Stimulated activated effector memory CD8-positive, alpha-beta T cell treated with anti-CD3 and anti-CD28 coated beads, Interleukin-12 subunit alpha, Interleukin-12 subunit beta, amount 100 ng/mL, for 72 hours (primary cell): ENCODE measurements at regions not wholly inside any gene's neighbourhood (a gene's known extent, or its start where the extent isn't known, plus 50 kb on each side); places are given as distances from the start of the nearest gene placed in this dataset.

Experiments
- ATAC-seq: fragments of 150-1000 bp; cut with Tn5 transposase; 2 replicates; pipeline ENCODE4 v1.10.0; 2021
- DNase-seq, 2 donors: peaks; one replicate each; pipeline ENCODE4 v3.0.0; 2021 to 2022; ENCODE audit warnings: low spot score in 2 of 2
- H3K27ac Mint-ChIP-seq: one replicate; pipeline ENCODE4 v1.8.0; 2022; ENCODE audit warnings: mild to moderate bottlenecking, mixed read lengths
- H3K36me3 Mint-ChIP-seq: one replicate; pipeline ENCODE4 v1.8.0; 2022; ENCODE audit warnings: mild to moderate bottlenecking, mixed read lengths
- H3K4me1 Mint-ChIP-seq: one replicate; pipeline ENCODE4 v1.8.0; 2022; ENCODE audit warnings: mixed read lengths
- H3K4me3 Mint-ChIP-seq: one replicate; pipeline ENCODE4 v1.8.0; 2022; ENCODE audit warnings: mild to moderate bottlenecking, mixed read lengths
- H3K9me3 Mint-ChIP-seq: one replicate; pipeline ENCODE4 v1.8.0; 2022; ENCODE audit warnings: mixed read lengths

DNA sequence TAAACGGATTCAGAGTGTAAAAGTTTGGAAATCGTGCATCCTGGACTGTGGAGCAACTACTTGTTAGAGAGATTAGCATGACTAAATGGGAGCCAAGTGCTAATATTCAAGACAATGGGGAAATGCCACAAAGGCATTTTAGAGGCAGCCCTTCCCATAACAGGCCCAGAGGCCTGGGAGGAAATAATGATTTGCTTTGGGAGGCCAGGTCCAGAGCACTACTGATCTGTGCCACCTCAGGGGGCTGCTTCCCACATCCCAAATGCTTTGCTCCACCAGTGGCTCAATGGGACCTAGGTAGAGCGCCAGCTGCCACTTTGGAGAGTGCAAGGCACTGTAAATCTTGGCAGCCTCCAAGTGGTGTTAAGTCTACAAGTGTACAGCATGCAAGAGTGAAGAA, 91.9 kb upstream of the HSF2 start:
- DNase-seq (no peak), ATAC-seq (no peak)
- Mint-ChIP-seq H3K27ac (no peak overlapping the region), H3K4me1 (no peaks in the 10 kb centered on the region), H3K4me3 (no peak overlapping the region), H3K36me3 (no peaks in the 10 kb centered on the region), H3K9me3 (peaks cover 5% of the 10 kb centered on the region)

DNA sequence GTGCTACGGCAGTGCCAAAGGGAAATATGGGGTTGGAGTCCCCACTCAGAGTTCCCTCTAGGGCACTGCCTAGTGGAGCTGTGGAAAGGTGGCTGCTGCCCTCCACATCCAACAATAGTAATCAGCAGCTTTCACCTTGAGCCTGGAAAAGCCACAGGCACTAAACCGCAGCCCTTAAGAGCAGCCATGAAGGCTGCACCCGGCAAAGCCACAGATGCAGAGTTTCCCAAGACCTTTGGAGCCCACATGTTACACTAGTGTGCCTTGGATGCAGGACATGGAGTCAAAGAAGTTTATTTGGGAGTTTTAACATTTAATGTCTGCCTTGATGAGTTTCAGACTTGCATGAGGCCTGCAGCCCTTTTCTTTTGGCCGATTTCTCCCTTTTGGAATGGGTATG, 91.4 kb upstream of the HSF2 start:
- no peak for DNase-seq
- no peaks in the 10 kb centered on the region for H3K4me1 Mint-ChIP-seq
- no peak for ATAC-seq
- H3K4me3 Mint-ChIP-seq: no peak overlapping the region
- no peaks in the 10 kb centered on the region for H3K36me3 Mint-ChIP-seq
- H3K27ac Mint-ChIP-seq: no peak overlapping the region
- peaks cover 5% of the 10 kb centered on the region for H3K9me3 Mint-ChIP-seq

GRCh38 chr6:122315842-122316241, 83.6 kb upstream of the HSF2 start:
- H3K27ac Mint-ChIP-seq: no peak overlapping the region
- DNase-seq (no peak), ATAC-seq (no peak)
- H3K36me3 Mint-ChIP-seq: no peaks in the 10 kb centered on the region
- H3K4me3 Mint-ChIP-seq: no peak overlapping the region
- peaks cover 8% of the 10 kb centered on the region for H3K9me3 Mint-ChIP-seq
- H3K4me1 Mint-ChIP-seq: no peaks in the 10 kb centered on the region

- DNase-seq (no peak), ATAC-seq (no peak)
- Mint-ChIP-seq H3K36me3 (no peaks in the 10 kb centered on the region), H3K4me3 (peak overlapping the region; percentile 54), H3K27ac (peak overlapping the region; percentile 4), H3K9me3 (no peaks in the 10 kb centered on the region), H3K4me1 (peaks cover 14% of the 10 kb centered on the region)
Measured at GRCh38 chr6:122322824-122323223, 76.6 kb upstream of the HSF2 start.

GRCh38 chr6:122323361-122323760, 76.1 kb upstream of the HSF2 start:
- DNase-seq: no peak
- H3K4me3 Mint-ChIP-seq: peak overlapping the region; percentile 54
- no peaks in the 10 kb centered on the region for H3K36me3 Mint-ChIP-seq
- H3K4me1 Mint-ChIP-seq: peaks cover 14% of the 10 kb centered on the region
- H3K27ac Mint-ChIP-seq: peak overlapping the region; percentile 4
- ATAC-seq: no peak
- no peaks in the 10 kb centered on the region for H3K9me3 Mint-ChIP-seq

GRCh38 chr6:122330315-122330714, 69.1 kb upstream of the HSF2 start:
- DNase-seq: no peak
- no peaks in the 10 kb centered on the region for H3K36me3 Mint-ChIP-seq
- no peak for ATAC-seq
- no peaks in the 10 kb centered on the region for H3K4me1 Mint-ChIP-seq
- no peak overlapping the region for H3K4me3 Mint-ChIP-seq
- H3K9me3 Mint-ChIP-seq: no peaks in the 10 kb centered on the region
- no peak overlapping the region for H3K27ac Mint-ChIP-seq

DNA sequence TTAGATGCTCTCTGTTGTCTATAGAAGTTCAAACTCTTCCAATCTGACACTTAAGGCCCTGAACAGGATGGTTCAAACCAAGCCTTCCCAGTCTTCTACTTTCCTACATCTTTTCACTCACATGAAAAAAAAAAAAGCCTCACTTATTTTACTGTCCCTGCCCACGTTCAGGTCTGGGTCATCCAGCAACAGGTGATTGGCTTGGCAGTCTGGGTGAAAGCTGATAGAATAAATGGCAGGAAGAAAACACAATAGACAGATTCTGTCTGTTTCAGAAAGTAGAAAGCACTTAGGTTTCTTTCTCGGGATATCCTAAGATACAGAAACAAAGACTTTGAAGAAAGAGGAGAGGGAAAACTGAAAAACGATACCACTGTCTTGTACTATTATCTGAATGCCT, 61.8 kb upstream of the HSF2 start:
- Mint-ChIP-seq H3K27ac (no peak overlapping the region), H3K4me3 (no peak overlapping the region), H3K4me1 (no peaks in the 10 kb centered on the region), H3K36me3 (no peaks in the 10 kb centered on the region), H3K9me3 (no peaks in the 10 kb centered on the region)
- DNase-seq (no peak), ATAC-seq (no peak)

GRCh38 chr6:122339661-122340060, 59.8 kb upstream of the HSF2 start:
- Mint-ChIP-seq H3K27ac (no peak overlapping the region), H3K9me3 (no peaks in the 10 kb centered on the region), H3K36me3 (no peaks in the 10 kb centered on the region), H3K4me3 (no peak overlapping the region), H3K4me1 (no peaks in the 10 kb centered on the region)
- ATAC-seq (no peak), DNase-seq (no peak)

DNA sequence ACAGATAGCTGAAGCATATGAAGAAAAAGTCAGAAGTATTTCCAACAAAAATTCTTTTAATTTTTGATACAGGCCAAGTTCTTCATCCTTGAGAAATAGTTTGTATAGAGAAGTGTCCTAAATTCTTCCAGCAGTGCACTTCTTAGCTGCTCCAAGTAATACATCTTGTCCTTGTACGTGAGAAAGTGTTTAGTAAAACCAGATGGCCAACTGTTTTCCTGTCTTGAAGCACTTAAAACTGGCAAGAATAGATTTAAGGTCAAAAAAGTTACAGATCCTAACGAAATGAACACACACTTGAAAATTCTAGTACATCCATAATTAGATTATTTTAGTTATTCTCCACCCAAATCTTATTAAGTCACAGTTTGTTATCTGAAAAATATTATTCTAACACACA, 52.2 kb upstream of the HSF2 start:
- ATAC-seq: no peak

DNA sequence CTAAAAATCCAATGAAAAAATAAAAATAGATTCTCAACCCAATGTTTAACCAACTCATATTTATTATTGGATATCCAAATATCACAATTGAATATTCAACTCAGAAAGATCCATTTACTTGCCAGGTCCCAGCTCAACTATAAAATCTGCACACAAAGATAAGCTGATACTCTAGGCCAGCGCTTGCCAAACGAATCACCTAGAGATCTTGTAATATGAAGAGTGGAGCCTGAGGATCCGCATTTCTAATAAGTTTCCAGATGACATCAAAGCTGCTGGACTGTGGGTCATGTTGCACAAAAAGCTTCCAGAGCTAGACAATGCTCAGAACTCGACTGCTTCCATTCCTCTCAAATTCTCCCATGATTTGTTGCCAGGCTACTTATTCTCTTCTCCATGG, 51.7 kb upstream of the HSF2 start:
- no peak for ATAC-seq
- Mint-ChIP-seq H3K4me1 (no peaks in the 10 kb centered on the region), H3K27ac (no peak overlapping the region), H3K4me3 (no peak overlapping the region), H3K9me3 (no peaks in the 10 kb centered on the region), H3K36me3 (no peaks in the 10 kb centered on the region)
- no peak for DNase-seq

More for the DNA sequence above, 52.2 kb upstream of the HSF2 start:
- H3K27ac Mint-ChIP-seq: no peak overlapping the region
- H3K4me3 Mint-ChIP-seq: no peak overlapping the region
- H3K4me1 Mint-ChIP-seq: no peaks in the 10 kb centered on the region
- H3K9me3 Mint-ChIP-seq: no peaks in the 10 kb centered on the region
- H3K36me3 Mint-ChIP-seq: no peaks in the 10 kb centered on the region
- no peak for DNase-seq
